Liver (tissue), 8 donors: ENCODE measurements at regions not wholly inside any gene's neighbourhood (a gene's known extent, or its start where the extent isn't known, plus 50 kb on each side); places are given as distances from the start of the nearest gene placed in this dataset.

Source experiments
- DNase-seq: peaks from one replicate; pipeline ENCODE4 v3.0.0-alpha.2; 2017; ENCODE audit warnings: low spot score
- H3K27ac ChIP-seq, 2 donors: one replicate each; pipeline ENCODE4 v1.7.0; 2013; ENCODE audit warnings: inconsistent platforms in 2 of 2, low read length in 2 of 2, control low read depth in 1 of 2, low read depth in 1 of 2, mild to moderate bottlenecking in 1 of 2
- H3K27me3 ChIP-seq, 4 donors: one replicate each; pipeline versions ENCODE4 v1.6.1 to v1.7.0; 2013; ENCODE audit warnings: low read length in 3 of 4, inconsistent platforms in 1 of 4, mild to moderate bottlenecking in 1 of 4, moderate library complexity in 1 of 4; ENCODE audit not compliant: control insufficient read depth in 4 of 4, insufficient read depth in 4 of 4
- H3K36me3 ChIP-seq, 4 donors: one replicate each; pipeline versions ENCODE4 v1.6.1 to v1.7.0; 2013; ENCODE audit warnings: low read length in 3 of 4, mild to moderate bottlenecking in 3 of 4, low read depth in 1 of 4, moderate library complexity in 1 of 4; ENCODE audit not compliant: control insufficient read depth in 4 of 4, insufficient read depth in 3 of 4
- H3K4me1 ChIP-seq, 4 donors: one replicate each; pipeline versions ENCODE4 v1.6.1 to v1.7.0; 2013; ENCODE audit warnings: low read length in 3 of 4, mild to moderate bottlenecking in 3 of 4, moderate library complexity in 1 of 4; ENCODE audit not compliant: control insufficient read depth in 4 of 4, insufficient read depth in 4 of 4
- H3K4me3 ChIP-seq, 3 donors: one replicate each; pipeline versions ENCODE4 v1.6.1 to v1.7.0; 2013; ENCODE audit warnings: low read length in 3 of 3, control low read depth in 1 of 3, low read depth in 1 of 3, mild to moderate bottlenecking in 1 of 3
- H3K9ac ChIP-seq, 2 donors: one replicate each; pipeline ENCODE4 v1.7.0; 2013; ENCODE audit warnings: low read length in 2 of 2, mild to moderate bottlenecking in 2 of 2, moderate library complexity in 2 of 2, control low read depth in 1 of 2, low read depth in 1 of 2
- H3K9me3 ChIP-seq, 4 donors: one replicate each; pipeline versions ENCODE4 v1.6.1 to v1.7.0; 2013; ENCODE audit warnings: low read length in 3 of 4; ENCODE audit not compliant: control insufficient read depth in 4 of 4
- ATF3 ChIP-seq: IDR thresholded peaks from 2 replicates; pipeline ENCODE4 v1.6.1; 2016; ENCODE audit warnings: antibody characterized with exemption
- CTCF ChIP-seq: fragments of 150-350 bp; IDR thresholded peaks from 2 replicates; pipeline ENCODE4 v1.5.1; 2017; ENCODE audit warnings: improper control_type of control experiment, low read depth, low read length; ENCODE audit not compliant: missing input control
- EGR1 ChIP-seq, 2 donors: IDR thresholded peaks; 2 replicates each; pipeline ENCODE4 v1.6.1; 2016 to 2018; ENCODE audit warnings: antibody characterized with exemption in 2 of 2, low read depth in 2 of 2
- FOXA1 ChIP-seq: IDR thresholded peaks from 2 replicates; pipeline ENCODE4 v1.6.1; 2016; ENCODE audit warnings: antibody characterized with exemption
- FOXA2 ChIP-seq: IDR thresholded peaks from 2 replicates; pipeline ENCODE4 v1.6.1; 2016; ENCODE audit warnings: antibody characterized with exemption
- GABPA ChIP-seq, 2 donors: IDR thresholded peaks in 1 of 2; conservative IDR thresholded peaks in 1 of 2; 2 replicates each; pipeline ENCODE4 v1.6.1; 2016; ENCODE audit warnings: antibody characterized with exemption in 2 of 2, mild to moderate bottlenecking in 1 of 2, moderate library complexity in 1 of 2
- HNF4A ChIP-seq, 2 donors: conservative IDR thresholded peaks; 2 replicates each; pipeline ENCODE4 v1.6.1; 2016; ENCODE audit warnings: antibody characterized with exemption in 2 of 2, mild to moderate bottlenecking in 2 of 2
- JUND ChIP-seq, 2 donors: IDR thresholded peaks; 2 replicates each; pipeline ENCODE4 v1.6.1; 2016; ENCODE audit warnings: antibody characterized with exemption in 2 of 2
- MAX ChIP-seq: IDR thresholded peaks from 2 replicates; pipeline ENCODE4 v1.6.1; 2016; ENCODE audit warnings: antibody characterized with exemption
- RAD21 ChIP-seq, 2 donors: IDR thresholded peaks; 2 replicates each; pipeline ENCODE4 v1.6.1; 2016; ENCODE audit warnings: antibody characterized with exemption in 2 of 2, mild to moderate bottlenecking in 2 of 2
- REST ChIP-seq: IDR thresholded peaks from 2 replicates; pipeline ENCODE4 v1.6.1; 2016; ENCODE audit warnings: antibody characterized with exemption, mild to moderate bottlenecking
- SP1 ChIP-seq: IDR thresholded peaks from 2 replicates; pipeline ENCODE4 v1.6.1; 2018; ENCODE audit warnings: antibody characterized with exemption, mild to moderate bottlenecking
- TAF1 ChIP-seq: conservative IDR thresholded peaks from 2 replicates; pipeline ENCODE4 v1.6.1; 2016; ENCODE audit warnings: antibody characterized with exemption, mild to moderate bottlenecking
- YY1 ChIP-seq: IDR thresholded peaks from 2 replicates; pipeline ENCODE4 v1.6.1; 2016; ENCODE audit warnings: antibody characterized with exemption, mild to moderate bottlenecking
- ZBTB33 ChIP-seq: IDR thresholded peaks from 2 replicates; pipeline ENCODE4 v1.6.1; 2016; ENCODE audit warnings: antibody characterized with exemption
- whole genome bisulfite sequencing: extraction: QIAGEN DNeasy Blood & Tissue Kit; methylation state at CpG from one replicate; pipeline ENCODE4 v1.1.7; 2013; 5-methylcytosine and 5-hydroxymethylcytosine counted together
- donor health status: healthy.
- donor health status: healthy.
- donor health status: healthy.
- donor health status: healthy.
- donor health status: healthy.

- H3K36me3 ChIP-seq: peaks cover 0 to 2% (median 0%) of the 10 kb centered on the region in 4 donors
- H3K27me3 ChIP-seq: no peaks in the 10 kb centered on the region
- H3K27ac ChIP-seq: no peak overlapping the region
- H3K4me3 ChIP-seq: no peak overlapping the region
- no peak overlapping the region for H3K9ac ChIP-seq
- TF ChIP-seq TAF1 (no peak), CTCF (no peak), EGR1 (IDR thresholded peaks at IDR 0.05; ENCODE audit: low read depth in 2 of 2) (no peak), RAD21 (IDR thresholded peaks at IDR 0.05) (no peak), GABPA (IDR thresholded peaks at IDR 0.05 in 1 of 2, conservative IDR thresholded peaks at IDR 0.05 in 1 of 2) (no peak), ATF3 (no peak), SP1 (no peak), ZBTB33 (no peak), FOXA2 (no peak), REST (no peak), HNF4A (conservative IDR thresholded peaks at IDR 0.05) (no peak), FOXA1 (no peak)
- no peaks in the 10 kb centered on the region for H3K9me3 ChIP-seq
- H3K4me1 ChIP-seq: peaks cover 0 to 6% (median 2%) of the 10 kb centered on the region in 4 donors
- WGBS: 89% methylated on average over 4 of the region's 4 CpGs
- no peak for DNase-seq
Measured at GRCh38 chrX:10062352-10062751, 94.4 kb upstream of the CLCN4 start.

- peaks cover 0 to 2% (median under 1%) of the 10 kb centered on the region in 4 donors for H3K36me3 ChIP-seq
- peaks cover 0 to 6% (median 2%) of the 10 kb centered on the region in 4 donors for H3K4me1 ChIP-seq
- 88% methylated on average over 2 of the region's 2 CpGs for WGBS
- TF ChIP-seq FOXA2 (no peak), RAD21 (IDR thresholded peaks at IDR 0.05) (no peak), YY1 (no peak), JUND (IDR thresholded peaks at IDR 0.05) (no peak), MAX (no peak)
- DNase-seq: no peak
- no peak overlapping the region for H3K27ac ChIP-seq
- H3K9ac ChIP-seq: no peak overlapping the region
- H3K27me3 ChIP-seq: no peaks in the 10 kb centered on the region
- H3K9me3 ChIP-seq: no peaks in the 10 kb centered on the region
- H3K4me3 ChIP-seq: no peak overlapping the region
Measured at GRCh38 chrX:10062980-10063379, 93.8 kb upstream of the CLCN4 start.
